ENCODE measurements at regions not wholly inside any gene's neighbourhood (a gene's known extent, or its start where the extent isn't known, plus 50 kb on each side); places are given as distances from the start of the nearest gene placed in this dataset.

GRCh38 chr4:79025170-79025569 lies 85.9 kb upstream of the PAQR3 start:
- no peak for DNase-seq (ENCODE audit: low spot score in 2 of 2)
- no peaks in the 10 kb centered on the region for H3K36me3 ChIP-seq
- no peaks in the 10 kb centered on the region for H3K4me1 ChIP-seq
- H3K4me3 ChIP-seq = no peak overlapping the region
- no peaks in the 10 kb centered on the region for H3K27me3 ChIP-seq
- TF ChIP-seq EP300 (IDR thresholded peaks at IDR 0.05) (no peak), CTCF (IDR thresholded peaks at IDR 0.05) (no peak), POLR2AphosphoS5 (IDR thresholded peaks at IDR 0.05) (no peak), POLR2A (IDR thresholded peaks at IDR 0.05) (no peak)
- H3K27ac ChIP-seq = no peak overlapping the region
- H3K9me3 ChIP-seq = no peaks in the 10 kb centered on the region
- WGBS = 40% methylated on average over 2 of the region's 2 CpGs

- H3K27me3 ChIP-seq = no peaks in the 10 kb centered on the region
- TF ChIP-seq EP300 (IDR thresholded peaks at IDR 0.05) = no peak
- no peak for TF ChIP-seq POLR2AphosphoS5 (IDR thresholded peaks at IDR 0.05)
- TF ChIP-seq POLR2A (IDR thresholded peaks at IDR 0.05) = no peak
- no peak for TF ChIP-seq CTCF (IDR thresholded peaks at IDR 0.05)
Measured at GRCh38 chr4:79023799-79024770, 84.8 kb upstream of the PAQR3 start.

GRCh38 chr4:79022529-79022928 lies 83.3 kb upstream of the PAQR3 start:
- 88% methylated on average over 9 of the region's 9 CpGs for WGBS
- no peak overlapping the region for H3K4me3 ChIP-seq

More at GRCh38 chr4:79023799-79024770, 84.8 kb upstream of the PAQR3 start:
- Histone ChIP-seq H3K9me3 (no peaks in the 10 kb centered on the region), H3K4me3 (no peak overlapping the region), H3K27ac (no peak overlapping the region), H3K4me1 (no peaks in the 10 kb centered on the region), H3K36me3 (no peaks in the 10 kb centered on the region)
- no peak for DNase-seq (ENCODE audit: low spot score in 2 of 2)
- 83% methylated on average over 8 of the region's 8 CpGs for WGBS

GRCh38 chr4:79017481-79017880 lies 78.2 kb upstream of the PAQR3 start:
- WGBS = 84% methylated on average over 1 of the region's 1 CpG
- no peak for DNase-seq (ENCODE audit: low spot score in 2 of 2)
- Histone ChIP-seq H3K27ac (no peak overlapping the region), H3K4me3 (no peak overlapping the region), H3K36me3 (no peaks in the 10 kb centered on the region), H3K4me1 (no peaks in the 10 kb centered on the region), H3K27me3 (no peaks in the 10 kb centered on the region), H3K9me3 (no peaks in the 10 kb centered on the region)
- TF ChIP-seq POLR2AphosphoS5 (IDR thresholded peaks at IDR 0.05) = no peak
- TF ChIP-seq EP300 (IDR thresholded peaks at IDR 0.05) = no peak
- TF ChIP-seq CTCF (IDR thresholded peaks at IDR 0.05) = no peak
- TF ChIP-seq POLR2A (IDR thresholded peaks at IDR 0.05) = no peak

More at GRCh38 chr4:79022529-79022928, 83.3 kb upstream of the PAQR3 start:
- no peaks in the 10 kb centered on the region for H3K9me3 ChIP-seq
- DNase-seq (ENCODE audit: low spot score in 2 of 2) = no peak
- no peaks in the 10 kb centered on the region for H3K27me3 ChIP-seq
- H3K4me1 ChIP-seq = no peaks in the 10 kb centered on the region
- TF ChIP-seq CTCF (IDR thresholded peaks at IDR 0.05) (no peak), POLR2AphosphoS5 (IDR thresholded peaks at IDR 0.05) (no peak), POLR2A (IDR thresholded peaks at IDR 0.05) (no peak), EP300 (IDR thresholded peaks at IDR 0.05) (no peak)
- no peaks in the 10 kb centered on the region for H3K36me3 ChIP-seq
- no peak overlapping the region for H3K27ac ChIP-seq

GRCh38 chr4:79016878-79017277 lies 77.6 kb upstream of the PAQR3 start:
- Histone ChIP-seq H3K4me3 (no peak overlapping the region), H3K27ac (no peak overlapping the region), H3K27me3 (no peaks in the 10 kb centered on the region), H3K36me3 (no peaks in the 10 kb centered on the region), H3K4me1 (no peaks in the 10 kb centered on the region), H3K9me3 (no peaks in the 10 kb centered on the region)
- DNase-seq (ENCODE audit: low spot score in 2 of 2) = no peak
- 51% methylated on average over 3 of the region's 3 CpGs for WGBS
- TF ChIP-seq POLR2A (IDR thresholded peaks at IDR 0.05) = no peak
- TF ChIP-seq POLR2AphosphoS5 (IDR thresholded peaks at IDR 0.05) = no peak
- no peak for TF ChIP-seq CTCF (IDR thresholded peaks at IDR 0.05)
- TF ChIP-seq EP300 (IDR thresholded peaks at IDR 0.05) = no peak
